ENCODE measurements at regions not wholly inside any gene's neighbourhood (a gene's known extent, or its start where the extent isn't known, plus 50 kb on each side); places are given as distances from the start of the nearest gene placed in this dataset.

DNA sequence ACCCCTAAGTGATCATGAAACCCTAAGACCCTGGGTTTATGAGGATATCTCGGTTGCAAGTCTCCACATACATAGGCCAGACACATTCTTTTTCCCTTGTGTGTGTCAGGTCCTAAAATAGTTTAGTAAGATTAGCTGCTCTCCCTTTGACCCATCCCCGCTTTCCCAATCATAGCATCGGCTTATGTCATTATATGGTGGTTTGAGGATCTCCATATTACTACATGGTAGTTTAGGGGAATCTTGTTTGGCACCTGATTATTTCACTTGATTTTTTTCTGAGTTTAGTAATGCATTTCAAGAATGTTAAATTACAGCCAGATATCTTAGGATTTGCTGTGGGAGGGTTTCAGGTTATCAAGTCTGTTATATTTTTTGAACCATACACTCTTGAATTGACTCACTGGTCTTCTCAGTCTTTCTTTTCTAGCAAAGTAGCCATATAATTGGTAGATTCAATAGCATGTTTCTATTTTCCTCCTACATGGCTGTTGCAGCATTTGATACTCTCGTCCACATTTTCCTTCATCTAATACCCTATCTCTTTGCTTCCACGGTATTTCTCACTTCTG is 68.3 kb upstream of the TRHDE start:
- Mint-ChIP-seq H3K9me3 (no peaks in the 10 kb centered on the region), H3K36me3 (ENCODE audit: low read depth) (no peaks in the 10 kb centered on the region)

DNA sequence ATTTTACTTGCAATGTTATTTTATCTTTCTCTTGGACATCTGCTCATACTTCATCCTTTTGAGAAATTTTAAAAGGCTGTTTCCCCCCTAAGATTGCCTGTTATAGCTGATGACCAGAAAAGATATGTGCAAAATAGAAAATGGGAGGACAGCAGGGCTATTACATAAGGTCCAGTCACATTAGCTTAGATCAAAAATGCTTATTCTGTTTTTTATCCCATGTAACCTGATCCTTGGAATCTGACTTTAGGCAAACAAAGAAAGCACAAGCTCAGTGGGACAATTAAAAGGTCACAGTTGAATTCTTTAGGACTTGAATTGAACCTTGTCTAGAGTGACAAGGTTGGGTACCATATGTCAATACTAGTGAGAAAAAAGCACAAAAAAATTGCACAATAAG is 65.1 kb upstream of the TRHDE start:
- DNase-seq, result no peak
- Histone ChIP-seq H3K9me3 (ENCODE audit: control insufficient read depth, low read length) (no peaks in the 10 kb centered on the region), H3K4me1 (ENCODE audit: control insufficient read depth, insufficient read depth, low read length) (no peaks in the 10 kb centered on the region), H3K4me3 (ENCODE audit: low read length) (no peak overlapping the region), H3K36me3 (ENCODE audit: control insufficient read depth, insufficient read depth, low read length) (no peaks in the 10 kb centered on the region), H3K9ac (ENCODE audit: extremely low read depth, low read length, poor library complexity, severe bottlenecking) (no peak overlapping the region), H3K27ac (ENCODE audit: low read depth, low read length) (peak overlapping the region; percentile 84), H3K27me3 (ENCODE audit: control insufficient read depth, insufficient read depth, low read length, poor library complexity, severe bottlenecking) (no peaks in the 10 kb centered on the region)
- no peak overlapping the region for H3K4me3 Mint-ChIP-seq
- H3K27me3 Mint-ChIP-seq (ENCODE audit: insufficient read depth), result no peaks in the 10 kb centered on the region
- no peak for TF ChIP-seq CTCF (conservative IDR thresholded peaks at IDR 0.05)
- H3K27ac Mint-ChIP-seq, result no peak overlapping the region
- no peaks in the 10 kb centered on the region for H3K36me3 Mint-ChIP-seq (ENCODE audit: low read depth)
- H3K9me3 Mint-ChIP-seq, result no peaks in the 10 kb centered on the region
- H3K4me1 Mint-ChIP-seq, result peaks cover 4% of the 10 kb centered on the region

More for the DNA sequence above, 68.3 kb upstream of the TRHDE start:
- Histone ChIP-seq H3K9me3 (ENCODE audit: control insufficient read depth, low read length) (no peaks in the 10 kb centered on the region), H3K4me1 (ENCODE audit: control insufficient read depth, insufficient read depth, low read length) (no peaks in the 10 kb centered on the region), H3K36me3 (ENCODE audit: control insufficient read depth, insufficient read depth, low read length) (no peaks in the 10 kb centered on the region), H3K27me3 (ENCODE audit: control insufficient read depth, insufficient read depth, low read length, poor library complexity, severe bottlenecking) (no peaks in the 10 kb centered on the region), H3K9ac (ENCODE audit: extremely low read depth, low read length, poor library complexity, severe bottlenecking) (no peak overlapping the region), H3K4me3 (ENCODE audit: low read length) (no peak overlapping the region), H3K27ac (ENCODE audit: low read depth, low read length) (no peak overlapping the region)
- no peak overlapping the region for H3K27ac Mint-ChIP-seq
- H3K4me1 Mint-ChIP-seq, result peaks cover 8% of the 10 kb centered on the region
- no peak for TF ChIP-seq CTCF (conservative IDR thresholded peaks at IDR 0.05)
- 76 to 99% methylated on average over 2 to 5 of the region's 5 CpGs for WGBS, 2 experiments (ENCODE audit: insufficient coverage in 1 of 2, insufficient read length in 1 of 2)
- no peaks in the 10 kb centered on the region for H3K27me3 Mint-ChIP-seq (ENCODE audit: insufficient read depth)
- H3K4me3 Mint-ChIP-seq, result no peak overlapping the region
- no peak for DNase-seq

DNA sequence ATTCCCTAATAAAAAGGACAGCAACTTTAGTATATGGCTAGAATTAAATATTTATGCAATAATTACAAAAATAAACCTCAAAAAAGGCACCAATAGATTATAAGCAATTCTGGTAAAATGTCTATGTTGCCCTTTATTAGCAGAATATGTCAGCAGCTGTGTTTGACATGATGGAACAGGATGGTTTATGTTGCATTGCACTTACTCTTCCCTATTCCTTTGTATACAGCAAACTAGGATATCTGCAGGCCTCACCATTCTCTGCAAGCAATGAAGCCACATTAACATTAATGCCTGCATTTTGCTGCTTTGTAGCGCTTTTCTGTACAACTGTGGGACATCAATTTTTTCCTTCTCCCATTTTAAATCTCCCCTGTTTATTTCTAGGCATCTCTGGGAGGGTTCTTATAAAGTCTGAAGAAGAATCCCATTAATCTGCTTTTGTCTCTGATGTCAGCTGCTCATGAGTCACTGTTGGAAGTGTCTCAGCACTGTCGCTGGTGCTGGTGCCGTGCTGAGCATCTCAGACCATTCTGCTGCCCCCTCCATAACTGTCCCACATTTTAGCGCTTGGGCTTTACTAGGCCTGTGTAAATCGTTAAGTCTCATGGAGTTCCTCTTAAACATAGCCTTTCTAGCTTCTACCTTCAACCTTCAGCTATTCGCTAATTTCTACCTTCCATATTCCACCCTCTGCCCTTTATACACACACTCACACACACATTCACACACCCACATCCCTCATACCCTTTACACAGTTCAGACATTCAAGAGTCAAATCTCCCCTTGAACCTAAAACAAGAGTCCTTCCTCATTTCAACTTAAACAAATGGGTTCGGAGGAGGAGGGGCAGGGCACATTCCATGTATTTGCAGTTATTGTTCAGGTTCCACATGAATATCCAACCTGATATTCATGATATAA is 64.4 kb upstream of the TRHDE start:
- WGBS, 2 experiments (ENCODE audit: insufficient coverage in 1 of 2, insufficient read length in 1 of 2), result 79 to 86% methylated on average over 7 of the region's 7 CpGs
- TF ChIP-seq CTCF (conservative IDR thresholded peaks at IDR 0.05), result no peak
- Histone ChIP-seq H3K9me3 (ENCODE audit: control insufficient read depth, low read length) (no peaks in the 10 kb centered on the region), H3K4me1 (ENCODE audit: control insufficient read depth, insufficient read depth, low read length) (no peaks in the 10 kb centered on the region), H3K9ac (ENCODE audit: extremely low read depth, low read length, poor library complexity, severe bottlenecking) (no peak overlapping the region), H3K27me3 (ENCODE audit: control insufficient read depth, insufficient read depth, low read length, poor library complexity, severe bottlenecking) (no peaks in the 10 kb centered on the region), H3K4me3 (ENCODE audit: low read length) (no peak overlapping the region), H3K36me3 (ENCODE audit: control insufficient read depth, insufficient read depth, low read length) (no peaks in the 10 kb centered on the region), H3K27ac (ENCODE audit: low read depth, low read length) (peak overlapping the region; percentile 84)
- DNase-seq, result no peak
- no peak overlapping the region for H3K27ac Mint-ChIP-seq
- peaks cover 4% of the 10 kb centered on the region for H3K4me1 Mint-ChIP-seq
- no peaks in the 10 kb centered on the region for H3K9me3 Mint-ChIP-seq
- no peaks in the 10 kb centered on the region for H3K36me3 Mint-ChIP-seq (ENCODE audit: low read depth)
- no peaks in the 10 kb centered on the region for H3K27me3 Mint-ChIP-seq (ENCODE audit: insufficient read depth)
- H3K4me3 Mint-ChIP-seq, result no peak overlapping the region
